GM20000 (cell line): ENCODE measurements at regions not wholly inside any gene's neighbourhood (a gene's known extent, or its start where the extent isn't known, plus 50 kb on each side); places are given as distances from the start of the nearest gene placed in this dataset.

Experiments used
- DNase-seq: peaks from one replicate; pipeline ENCODE4 v3.0.0; 2012; ENCODE audit warnings: low spot score
- TF ChIP-seq, protein P1 (sequence below): IDR thresholded peaks from 2 replicates; pipeline ENCODE4 v1.5.1; 2012; ENCODE audit warnings: mild to moderate bottlenecking, control low read depth; ENCODE audit errors: extremely low read depth, missing control alignments

DNA sequence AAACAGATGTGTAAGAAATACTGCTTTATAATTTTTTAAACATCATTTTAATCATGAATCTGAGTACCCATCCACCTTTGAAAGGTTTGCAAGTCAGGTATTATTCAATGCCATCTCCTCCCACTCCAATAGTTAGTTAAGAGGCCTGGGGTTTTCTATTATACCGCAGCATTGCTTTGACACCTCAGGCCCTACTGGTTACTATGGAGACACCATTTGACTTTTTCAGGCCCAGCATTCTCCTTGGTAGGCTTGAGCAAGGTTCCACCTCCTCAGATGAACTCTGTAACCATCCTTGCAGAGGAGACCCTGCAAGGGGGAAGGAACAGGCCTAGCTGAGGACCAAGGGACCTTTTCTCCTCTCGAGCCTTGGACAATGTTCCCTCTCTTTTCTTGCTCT lies 326.9 kb upstream of the NPSR1 start:
- TF ChIP-seq, protein P1, sequence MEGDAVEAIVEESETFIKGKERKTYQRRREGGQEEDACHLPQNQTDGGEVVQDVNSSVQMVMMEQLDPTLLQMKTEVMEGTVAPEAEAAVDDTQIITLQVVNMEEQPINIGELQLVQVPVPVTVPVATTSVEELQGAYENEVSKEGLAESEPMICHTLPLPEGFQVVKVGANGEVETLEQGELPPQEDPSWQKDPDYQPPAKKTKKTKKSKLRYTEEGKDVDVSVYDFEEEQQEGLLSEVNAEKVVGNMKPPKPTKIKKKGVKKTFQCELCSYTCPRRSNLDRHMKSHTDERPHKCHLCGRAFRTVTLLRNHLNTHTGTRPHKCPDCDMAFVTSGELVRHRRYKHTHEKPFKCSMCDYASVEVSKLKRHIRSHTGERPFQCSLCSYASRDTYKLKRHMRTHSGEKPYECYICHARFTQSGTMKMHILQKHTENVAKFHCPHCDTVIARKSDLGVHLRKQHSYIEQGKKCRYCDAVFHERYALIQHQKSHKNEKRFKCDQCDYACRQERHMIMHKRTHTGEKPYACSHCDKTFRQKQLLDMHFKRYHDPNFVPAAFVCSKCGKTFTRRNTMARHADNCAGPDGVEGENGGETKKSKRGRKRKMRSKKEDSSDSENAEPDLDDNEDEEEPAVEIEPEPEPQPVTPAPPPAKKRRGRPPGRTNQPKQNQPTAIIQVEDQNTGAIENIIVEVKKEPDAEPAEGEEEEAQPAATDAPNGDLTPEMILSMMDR: no peak
- no peak for DNase-seq

DNA sequence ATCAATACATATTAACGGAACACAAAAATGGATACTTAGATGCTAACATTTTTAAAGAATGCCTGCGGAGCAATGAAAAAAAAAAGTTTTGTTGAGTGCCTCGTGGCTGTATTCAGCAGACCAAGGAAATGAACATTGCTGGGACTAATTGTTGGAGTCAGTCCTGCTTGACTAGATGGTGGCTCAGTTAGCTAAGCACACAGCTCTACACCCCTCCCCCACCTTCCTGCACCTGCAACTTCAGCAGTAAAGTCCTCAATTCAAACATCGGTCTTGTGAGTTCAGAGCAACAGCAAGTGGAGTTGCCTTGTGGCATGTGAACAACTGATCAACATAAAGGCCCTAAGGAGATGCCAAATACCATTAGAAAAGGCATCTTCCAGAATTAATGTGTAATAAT lies 326.0 kb upstream of the NPSR1 start:
- no peak for DNase-seq
- TF ChIP-seq, protein P1: no peak

DNA sequence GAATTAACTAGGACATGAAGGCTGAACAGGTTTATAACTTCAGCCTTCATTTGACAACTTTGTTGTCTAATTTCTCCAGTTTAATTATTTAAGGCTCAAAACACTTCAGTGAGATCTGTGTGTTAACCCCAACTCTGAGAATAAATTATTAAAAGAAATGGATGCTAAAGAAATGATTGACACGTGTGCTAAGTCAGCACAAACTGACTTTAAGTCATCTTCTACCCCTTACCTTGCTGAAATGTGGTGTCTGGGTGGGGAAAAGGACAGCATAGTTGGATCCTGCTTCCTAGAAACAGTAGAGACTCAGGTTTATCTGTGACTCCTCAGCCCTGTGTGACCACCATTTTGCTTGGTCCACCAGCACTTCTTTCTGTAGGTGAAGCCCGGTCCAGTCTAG lies 324.8 kb upstream of the NPSR1 start:
- TF ChIP-seq, protein P1: no peak
- no peak for DNase-seq

DNA sequence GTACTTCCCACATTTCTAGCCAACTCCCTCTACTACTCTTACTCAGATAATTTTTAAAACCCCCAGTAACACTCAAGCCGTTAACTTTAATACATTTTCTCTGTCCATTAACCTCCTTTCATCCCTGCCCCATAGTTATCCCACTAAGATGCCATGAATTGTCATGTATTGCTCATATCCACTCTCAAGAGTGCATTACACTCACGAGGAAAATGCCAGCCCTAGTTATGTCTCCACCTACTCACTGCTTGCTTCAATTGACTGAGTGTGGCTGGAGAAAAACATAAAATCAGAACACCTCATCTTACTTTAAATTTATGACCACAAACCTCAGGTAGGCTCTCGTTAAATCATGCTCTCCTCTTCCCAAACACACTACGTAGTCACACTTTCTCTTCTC lies 324.1 kb upstream of the NPSR1 start:
- TF ChIP-seq, protein P1: no peak
- no peak for DNase-seq

DNA sequence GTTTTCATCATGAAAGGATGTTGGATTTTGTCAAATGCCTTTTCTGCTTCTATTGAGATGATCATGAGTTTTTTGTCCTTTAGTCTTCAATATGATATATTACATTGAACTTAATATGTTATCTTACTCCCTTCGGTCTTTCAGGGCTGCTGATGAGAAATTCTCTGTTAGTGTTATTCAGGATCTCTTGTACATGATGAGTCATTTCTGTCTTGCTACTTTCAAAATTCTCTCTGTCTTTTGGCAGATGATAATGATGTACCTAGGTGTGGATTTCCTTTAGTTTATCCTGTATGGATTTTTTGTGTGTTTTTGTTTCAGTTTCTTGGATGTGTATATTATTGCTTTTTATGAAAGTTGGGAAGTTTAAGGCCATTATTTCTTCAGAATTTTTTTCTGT lies 320.9 kb upstream of the NPSR1 start:
- DNase-seq: no peak
- TF ChIP-seq, protein P1: no peak

DNA sequence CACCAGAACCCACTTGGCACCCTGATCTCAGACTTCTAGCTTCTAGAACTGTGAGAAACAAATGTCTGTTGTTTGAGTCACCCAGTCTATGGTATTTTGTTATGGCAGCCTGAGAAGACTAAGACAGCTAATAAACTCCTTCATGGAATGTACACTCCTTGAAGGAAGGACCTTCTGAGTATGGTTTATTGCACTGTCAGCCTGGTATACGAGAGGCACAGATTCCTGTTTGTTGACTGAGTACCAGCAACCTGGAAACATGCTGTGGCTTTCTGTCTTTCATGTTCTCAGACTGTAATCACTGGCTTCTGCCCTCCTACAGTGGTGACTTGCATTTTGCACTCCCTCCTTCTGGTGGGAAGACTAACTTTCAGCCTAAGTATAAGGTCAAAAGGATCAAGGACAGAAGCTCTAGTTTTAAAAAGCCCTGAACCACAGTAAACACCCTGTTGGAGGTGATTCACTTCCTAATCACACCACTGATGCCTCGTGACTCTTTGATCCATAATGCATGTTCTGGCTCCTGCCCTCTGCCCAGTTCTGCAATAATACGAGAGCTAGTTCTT lies 319.0 kb upstream of the NPSR1 start:
- no peak for DNase-seq
- TF ChIP-seq, protein P1: no peak

DNA sequence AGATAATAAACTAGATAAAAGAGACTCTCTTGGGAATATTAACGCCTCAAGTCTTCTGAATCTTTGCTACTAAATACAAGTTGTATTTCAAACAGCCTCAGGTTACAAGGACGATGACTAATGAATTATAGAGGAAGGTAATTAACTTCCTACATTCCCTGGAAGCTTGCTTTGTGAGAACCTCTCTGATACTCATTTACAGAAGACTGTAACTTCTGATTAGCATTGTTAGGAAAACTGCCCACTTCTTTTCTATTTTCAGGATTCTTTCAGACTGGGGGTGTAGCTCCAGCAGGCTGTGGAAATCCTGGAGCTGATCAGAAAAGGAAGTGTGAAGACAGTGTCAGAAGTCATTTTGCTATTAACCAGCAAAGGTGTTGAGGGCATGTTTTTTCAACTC lies 316.7 kb upstream of the NPSR1 start:
- no peak for DNase-seq
- TF ChIP-seq, protein P1: no peak
